ENCODE measurements at regions not wholly inside any gene's neighbourhood (a gene's known extent, or its start where the extent isn't known, plus 50 kb on each side); places are given as distances from the start of the nearest gene placed in this dataset.
"Not testable (repeated sequence)": the region's sequence is repeated elsewhere in the genome, so short reads cannot be mapped to it uniquely, and the experiment has no call there.

DNA sequence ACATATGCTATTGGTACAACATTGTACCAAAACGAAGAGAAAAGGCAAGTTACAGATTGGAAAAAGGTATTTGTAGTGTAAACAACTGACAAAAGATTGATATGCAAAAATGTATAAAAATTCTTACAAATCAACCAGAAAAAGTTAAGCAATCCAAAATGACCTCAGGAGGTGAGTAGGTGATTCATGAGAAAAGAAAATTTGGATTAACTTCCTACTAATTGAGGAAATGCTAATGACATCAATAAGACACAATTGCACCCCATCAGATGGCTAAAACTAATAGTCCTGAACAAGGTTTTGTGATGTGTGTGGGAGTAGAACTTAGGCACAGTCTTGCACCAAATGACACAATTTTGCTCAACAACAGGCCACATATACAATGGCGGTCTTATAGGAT is 129.3 kb downstream of the COPS8 start:
- DNase-seq (ENCODE audit: low read depth in 2 of 2): no peak

- DNase-seq (ENCODE audit: low read depth in 2 of 2): no peak
Measured at GRCh38 chr2:237217995-237218616, 132.4 kb downstream of the COPS8 start.

DNA sequence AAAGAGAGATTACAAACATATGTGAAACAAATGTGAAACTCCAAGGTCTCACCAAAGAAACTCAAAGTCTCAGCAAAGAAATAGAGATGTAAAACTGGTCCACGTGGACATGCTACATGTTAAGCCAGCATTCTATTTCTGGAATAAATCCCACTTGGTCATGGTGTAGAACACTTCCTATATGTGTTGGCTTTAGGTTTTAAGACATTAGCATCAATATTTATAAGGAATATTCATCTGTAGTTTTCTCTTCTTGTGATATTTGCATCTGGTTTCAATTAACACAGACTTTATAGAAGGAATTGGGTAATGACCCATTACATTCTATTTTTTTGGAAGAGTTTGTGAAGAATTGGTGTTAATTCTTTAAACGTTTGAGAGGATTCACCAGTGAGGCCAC is 133.1 kb downstream of the COPS8 start:
- DNase-seq (ENCODE audit: low read depth in 2 of 2): no peak

DNA sequence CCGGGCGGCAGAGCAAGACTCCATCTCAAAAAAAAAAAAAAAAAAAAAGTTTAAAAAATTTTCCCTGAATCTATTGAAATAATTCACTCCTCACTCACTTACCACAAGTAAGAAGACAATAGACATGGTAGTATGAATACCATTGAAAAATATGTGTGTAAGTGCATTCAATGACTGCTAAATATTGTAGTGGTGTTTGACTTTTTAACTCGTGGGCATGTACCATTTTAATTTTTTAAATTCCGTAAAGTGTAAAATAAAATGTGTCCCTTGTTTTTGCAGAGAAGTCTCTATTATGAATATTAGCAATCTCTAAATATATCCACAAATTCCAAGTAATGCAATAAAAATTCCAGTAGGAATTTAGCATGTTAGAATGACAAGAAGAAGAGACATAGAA is 134.1 kb downstream of the COPS8 start:
- no peak for DNase-seq (ENCODE audit: low read depth in 2 of 2)

DNA sequence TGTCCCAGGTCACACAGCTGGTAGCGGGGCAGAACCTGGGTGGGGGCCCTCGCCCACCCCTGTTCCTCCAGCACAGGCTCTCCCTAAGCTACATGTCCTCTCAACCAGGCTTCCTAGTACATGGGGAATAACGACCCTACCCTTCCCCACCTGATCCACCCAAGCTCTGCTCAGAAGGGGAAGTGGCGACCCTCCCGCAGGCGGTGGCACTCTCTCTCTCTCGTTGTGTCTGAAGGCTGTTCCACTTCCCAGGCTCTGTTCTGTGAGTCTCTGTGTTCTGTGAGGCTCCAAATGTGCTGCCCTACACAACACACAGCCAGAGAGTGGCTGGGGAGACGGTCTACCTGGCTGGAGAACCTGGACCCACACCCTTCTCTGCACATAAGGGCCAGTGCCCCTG is 135.8 kb downstream of the COPS8 start:
- DNase-seq (ENCODE audit: low read depth in 2 of 2): no peak

GRCh38 chr2:237222178-237222577 is 136.5 kb downstream of the COPS8 start:
- DNase-seq (ENCODE audit: low read depth in 2 of 2): no peak

DNA sequence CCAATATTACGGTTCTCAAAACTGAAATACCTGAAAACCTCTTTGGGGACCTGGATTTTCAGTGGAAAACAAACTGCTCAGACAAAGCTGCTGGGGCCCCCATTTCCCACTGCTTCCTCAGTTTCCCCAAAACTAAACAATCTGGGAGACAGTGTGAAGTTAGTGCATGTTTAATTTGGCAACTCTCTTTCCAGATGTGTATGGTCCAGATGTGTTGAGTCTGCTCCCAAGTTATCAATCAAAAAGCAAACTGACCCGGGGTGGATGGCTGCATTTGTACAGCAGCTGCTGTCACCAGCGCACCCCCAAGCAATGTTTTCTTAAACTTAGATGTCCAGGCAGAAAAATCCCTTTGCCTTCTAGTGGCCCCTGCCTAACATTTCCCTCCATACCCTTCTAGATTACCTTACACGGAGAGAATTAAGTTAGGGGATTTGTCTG is 136.9 kb downstream of the COPS8 start:
- DNase-seq (ENCODE audit: low read depth in 2 of 2): no peak

- DNase-seq (ENCODE audit: low read depth in 2 of 2): no peak
Measured at GRCh38 chr2:237223201-237223861, 137.6 kb downstream of the COPS8 start.

DNA sequence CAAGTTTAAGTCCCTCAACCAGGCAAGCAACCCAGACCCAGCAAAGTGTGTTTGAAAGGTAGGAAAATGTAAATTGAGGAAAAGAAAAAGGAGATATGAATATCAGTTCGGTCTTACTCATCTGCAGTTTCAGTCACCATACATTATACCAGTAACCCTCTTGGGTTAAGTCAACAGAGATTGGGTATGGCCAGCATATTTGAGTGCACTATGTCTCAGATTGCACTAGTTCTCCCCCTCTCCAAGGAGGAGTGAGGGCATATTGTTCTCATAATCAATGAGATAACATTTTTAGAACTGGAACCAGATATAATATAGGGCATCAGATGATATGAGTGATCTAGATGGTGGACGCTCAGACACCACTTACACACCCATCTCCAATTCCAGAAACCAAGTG is 141.5 kb downstream of the COPS8 start:
- DNase-seq (ENCODE audit: low read depth in 2 of 2): no peak

DNA sequence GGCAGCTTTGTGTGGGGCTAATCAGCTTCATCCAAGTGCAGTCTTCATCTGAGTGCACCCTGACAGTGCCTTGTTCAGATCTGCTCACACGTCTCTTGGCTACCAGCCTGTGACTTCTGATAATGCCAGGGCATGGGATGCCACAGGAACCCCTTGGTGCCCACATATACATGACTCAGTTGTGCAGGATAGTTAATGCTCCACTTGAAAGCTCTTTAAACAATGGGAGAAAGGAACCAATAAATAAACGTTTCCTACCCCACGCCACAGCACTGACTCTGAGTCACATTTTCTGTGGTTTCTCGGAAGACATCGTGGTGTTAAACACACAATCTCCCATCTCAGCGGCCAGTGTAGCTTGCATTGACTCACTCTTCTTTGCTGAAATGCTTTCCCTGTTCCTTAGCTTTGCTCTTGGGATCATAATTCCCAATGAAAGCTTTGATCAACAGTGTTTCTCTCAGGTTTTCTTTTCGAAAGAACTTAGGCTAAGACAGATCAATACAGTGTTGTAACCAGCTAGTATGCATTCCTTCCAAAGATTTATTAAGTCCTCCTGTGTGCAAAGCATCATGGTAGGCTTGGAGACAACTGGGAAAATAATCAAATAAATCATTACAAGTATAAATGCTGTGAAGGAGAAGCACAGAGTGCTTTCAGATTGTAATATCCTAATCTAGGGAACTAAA is 142.0 kb downstream of the COPS8 start:
- DNase-seq (ENCODE audit: low read depth in 2 of 2): no peak

DNA sequence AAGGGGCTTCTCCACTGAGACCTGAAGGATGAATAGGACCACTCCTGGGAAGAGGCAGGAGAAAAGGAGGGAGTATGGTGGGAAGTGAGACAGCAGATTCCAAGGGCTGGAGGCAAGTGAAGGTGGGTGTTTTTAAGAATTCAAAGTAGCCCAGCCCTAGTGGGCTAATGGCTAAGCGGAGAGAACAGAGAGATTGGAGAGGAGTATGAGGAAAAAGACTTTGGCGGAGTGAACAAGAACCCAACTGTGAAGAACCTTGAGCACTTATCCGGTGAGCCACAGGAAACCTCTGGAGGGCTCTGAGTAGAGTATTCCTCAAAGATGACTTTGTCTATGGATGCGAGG is 142.6 kb downstream of the COPS8 start:
- no peak for DNase-seq (ENCODE audit: low read depth in 2 of 2)

DNA sequence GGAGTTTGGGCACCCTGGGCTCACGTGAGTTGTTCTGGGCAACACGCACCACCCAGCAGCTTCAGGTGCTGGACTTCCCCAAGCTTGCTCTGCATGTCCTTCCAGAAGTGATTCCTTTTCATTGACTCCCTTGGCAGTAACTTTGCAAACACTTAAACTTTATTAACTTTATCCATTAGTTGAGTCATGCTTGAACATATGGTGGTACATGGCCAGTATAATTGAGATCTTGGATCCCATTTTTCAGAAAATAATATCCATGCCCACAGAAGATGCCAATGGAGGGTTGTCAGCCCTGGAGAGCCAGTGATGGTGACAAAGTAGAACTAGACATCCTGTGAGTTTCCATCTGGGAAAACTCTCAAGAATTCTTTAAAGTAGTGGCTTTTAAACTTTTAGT is 144.2 kb downstream of the COPS8 start:
- no peak for DNase-seq (ENCODE audit: low read depth in 2 of 2)

GRCh38 chr2:237230355-237230754 is 144.7 kb downstream of the COPS8 start:
- no peak for DNase-seq (ENCODE audit: low read depth in 2 of 2)

- DNase-seq (ENCODE audit: low read depth in 2 of 2): no peak
Measured at GRCh38 chr2:237231593-237231992, 145.9 kb downstream of the COPS8 start.

- no peak for DNase-seq (ENCODE audit: low read depth in 2 of 2)
Measured at GRCh38 chr2:237232166-237232565, 146.5 kb downstream of the COPS8 start.

GRCh38 chr2:237234268-237234667 is 148.6 kb downstream of the COPS8 start:
- DNase-seq (ENCODE audit: low read depth in 2 of 2): no peak

DNA sequence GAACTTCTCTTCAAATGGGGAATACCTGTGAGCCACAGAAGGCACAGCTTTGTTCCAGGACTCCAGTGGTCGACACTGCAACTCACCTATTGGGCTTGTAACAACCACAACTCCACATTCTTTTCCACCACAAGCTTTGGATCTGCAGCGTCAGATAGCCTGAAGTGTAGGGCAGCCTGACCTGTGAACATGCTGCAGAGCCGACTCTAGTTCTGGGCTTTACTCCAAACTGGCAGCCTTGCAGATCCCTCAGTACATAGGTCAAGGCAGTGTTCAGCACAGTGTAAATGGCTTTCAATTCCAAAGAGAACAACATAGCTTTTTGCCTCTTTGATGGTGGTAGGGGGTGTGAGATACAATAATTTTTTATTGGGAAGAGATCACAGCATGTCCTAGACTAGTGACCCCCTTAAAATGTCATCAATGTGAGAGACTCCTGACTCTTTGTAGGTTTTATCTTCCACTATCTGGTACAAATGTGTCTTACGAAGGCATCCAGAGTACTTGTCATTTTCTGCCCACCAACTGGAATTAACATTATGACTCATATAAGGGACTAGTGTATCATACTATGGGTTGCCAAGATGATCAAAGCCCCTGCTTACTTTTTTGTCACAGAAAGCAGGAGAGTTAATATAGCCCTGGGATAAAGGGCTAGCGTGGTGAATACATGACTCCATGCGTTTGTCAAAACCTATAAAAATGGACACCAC is 149.8 kb downstream of the COPS8 start:
- DNase-seq (ENCODE audit: low read depth in 2 of 2): no peak

GRCh38 chr2:237236188-237236587 is 150.5 kb downstream of the COPS8 start:
- no peak for DNase-seq (ENCODE audit: low read depth in 2 of 2)

GRCh38 chr2:237238249-237238648 is 152.6 kb downstream of the COPS8 start:
- DNase-seq (ENCODE audit: low read depth in 2 of 2): no peak

GRCh38 chr2:237240252-237240651 is 154.6 kb downstream of the COPS8 start:
- no peak for DNase-seq (ENCODE audit: low read depth in 2 of 2)

- not testable (repeated sequence) for DNase-seq (ENCODE audit: low read depth in 2 of 2)
Measured at GRCh38 chr2:237240868-237241267, 155.2 kb downstream of the COPS8 start.

DNA sequence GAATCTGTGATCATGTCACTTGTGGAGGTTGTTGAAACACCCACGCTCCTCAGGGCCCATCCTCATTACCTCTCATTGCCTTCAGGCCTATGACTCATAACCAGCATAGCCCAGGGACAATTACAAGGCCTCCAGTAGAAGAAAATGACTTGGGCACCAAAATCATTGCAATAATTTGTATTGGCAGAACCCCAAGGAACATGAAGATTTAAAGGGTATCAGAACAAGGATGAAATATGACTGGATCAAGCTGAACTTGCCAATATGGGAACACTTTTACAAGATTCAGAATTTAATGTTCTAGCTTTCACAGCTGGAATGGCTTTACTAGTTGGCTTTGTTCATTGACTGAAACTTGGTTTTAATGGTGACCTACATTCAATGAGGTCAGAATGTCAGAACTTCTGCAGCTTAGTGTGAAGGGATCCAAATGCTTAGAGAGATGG is 156.4 kb downstream of the COPS8 start:
- DNase-seq (ENCODE audit: low read depth in 2 of 2): no peak

DNA sequence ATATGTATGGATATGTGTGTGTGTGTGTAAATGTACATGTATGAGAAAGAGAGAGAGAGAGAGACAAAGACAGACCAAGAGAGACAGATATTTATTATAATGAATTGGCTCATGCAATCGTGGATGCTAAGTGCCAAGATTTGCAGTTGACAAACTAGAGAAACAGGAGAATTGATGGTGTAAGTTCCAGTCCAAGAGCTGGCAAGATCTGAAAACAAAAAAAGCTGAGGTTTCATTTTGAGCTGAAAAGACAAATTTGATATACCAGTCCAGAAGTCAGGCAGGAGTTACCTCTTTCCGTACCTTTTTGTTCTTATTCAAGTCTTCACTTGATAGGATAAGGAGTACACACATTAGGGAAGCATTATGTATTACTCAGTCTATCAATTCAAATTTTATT is 157.8 kb downstream of the COPS8 start:
- DNase-seq (ENCODE audit: low read depth in 2 of 2): no peak

Data from stimulated activated CD8-positive, alpha-beta memory T cell treated with anti-CD3 and anti-CD28 coated beads, Interleukin-15, amount 100 ng/mL, for 4 hours (primary cell).